B cell (primary cell): ENCODE measurements at regions not wholly inside any gene's neighbourhood (a gene's known extent, or its start where the extent isn't known, plus 50 kb on each side); places are given as distances from the start of the nearest gene placed in this dataset.

Experiments used
- ATAC-seq: fragments of 200-7000 bp; cut with Tn5 transposase; one replicate; pipeline ENCODE4 v1.10.0; 2021; ENCODE audit warnings: low read depth, mild to moderate bottlenecking, moderate number of reproducible peaks, moderate library complexity
- CTCF ChIA-PET: fragments of 350-600 bp; sonication (Branson Sonifier 250); formaldehyde crosslinking; loops from one replicate; lab custom pipeline; 2021; ENCODE audit warnings: antibody characterized with exemption, inconsistent platforms; lab: Charles Lee
- POLR2A ChIA-PET: fragments of 350-600 bp; sonication (Branson Sonifier 250); formaldehyde crosslinking; loops from one replicate; lab custom pipeline; 2021; ENCODE audit warnings: antibody characterized with exemption; lab: Charles Lee
- DNase-seq: peaks from one replicate; pipeline ENCODE4 v3.0.0; 2013
- H2AFZ ChIP-seq: 2 replicates; pipeline ENCODE4 v1.6.1; 2012; ENCODE audit warnings: mild to moderate bottlenecking, low read depth, low read length; ENCODE audit not compliant: insufficient read depth, poor library complexity, severe bottlenecking
- H3K27ac ChIP-seq, 2 donors: 1 replicate in 1 of 2; 2 replicates in 1 of 2; pipeline ENCODE4 v1.5.1; 2012 to 2013; ENCODE audit warnings: low read length in 2 of 2, mild to moderate bottlenecking in 2 of 2, moderate library complexity in 1 of 2
- H3K27me3 ChIP-seq, 4 experiments: fragments of 200-600 bp in 1 of 4; sonication (generic) in 1 of 4; replicated peaks in 1 of 4; 1 replicate in 2 of 4; 2 replicates in 2 of 4; pipeline versions ENCODE4 v1.6.1 to v1.7.0; 2013 to 2016; ENCODE audit warnings: low read length in 3 of 4, mild to moderate bottlenecking in 2 of 4, mixed read lengths in 1 of 4, moderate library complexity in 1 of 4; ENCODE audit not compliant: insufficient read depth in 4 of 4, control insufficient read depth in 3 of 4; ENCODE audit errors: control extremely low read depth in 1 of 4
- H3K36me3 ChIP-seq, 2 experiments: replicated peaks in 1 of 2; 1 replicate in 1 of 2; 2 replicates in 1 of 2; pipeline versions ENCODE4 v1.6.1 to v1.7.1; 2013; ENCODE audit warnings: low read length in 1 of 2; ENCODE audit not compliant: insufficient read depth in 2 of 2, control insufficient read depth in 1 of 2; ENCODE audit errors: control extremely low read depth in 1 of 2, extremely low read depth in 1 of 2
- H3K4me1 ChIP-seq, 2 donors: fragments of 200-600 bp in 1 of 2; sonication (generic) in 1 of 2; 1 replicate in 1 of 2; 2 replicates in 1 of 2; pipeline versions ENCODE4 v1.5.1 to v1.6.1; 2013 to 2017; ENCODE audit warnings: low read length in 2 of 2; ENCODE audit not compliant: control insufficient read depth in 2 of 2, insufficient read depth in 2 of 2
- H3K4me2 ChIP-seq: replicated peaks from 2 replicates; pipeline ENCODE3; 2012; ENCODE audit warnings: mild to moderate bottlenecking, low read depth, low read length; ENCODE audit not compliant: poor library complexity, severe bottlenecking
- H3K4me3 ChIP-seq, 5 experiments: fragments of 200-600 bp in 1 of 5; sonication (generic) in 1 of 5; 1 replicate in 3 of 5; 2 replicates in 2 of 5; pipeline versions ENCODE4 v1.5.1 to v1.7.0; 2011 to 2016; ENCODE audit warnings: low read length in 4 of 5, mild to moderate bottlenecking in 4 of 5, low read depth in 2 of 5, control low read depth in 1 of 5, moderate library complexity in 1 of 5; ENCODE audit not compliant: insufficient read depth in 1 of 5; ENCODE audit errors: control extremely low read depth in 1 of 5, extremely low read depth in 1 of 5
- H3K79me2 ChIP-seq: fragments of 200-600 bp; sonication (generic); one replicate; pipeline ENCODE4 v1.6.0; 2016; ENCODE audit warnings: low read length; ENCODE audit not compliant: control insufficient read depth, insufficient read depth
- H3K9ac ChIP-seq: fragments of 200-600 bp; sonication (generic); 2 replicates; pipeline ENCODE4 v1.6.1; 2017; ENCODE audit warnings: mild to moderate bottlenecking, low read length, moderate library complexity
- H3K9me3 ChIP-seq, 3 donors: one replicate each; pipeline versions ENCODE4 v1.6.1 to v1.7.1; 2013; ENCODE audit warnings: low read length in 2 of 3; ENCODE audit not compliant: control insufficient read depth in 2 of 3, insufficient read depth in 1 of 3; ENCODE audit errors: control extremely low read depth in 1 of 3
- H4K20me1 ChIP-seq: 2 replicates; pipeline ENCODE4 v1.6.0; 2012; ENCODE audit warnings: mild to moderate bottlenecking, low read length; ENCODE audit not compliant: insufficient read depth, control insufficient read depth, poor library complexity, severe bottlenecking
- H3K27ac Mint-ChIP-seq: one replicate; pipeline ENCODE4 v1.8.0; 2021; ENCODE audit warnings: mixed read lengths
- H3K27me3 Mint-ChIP-seq: one replicate; pipeline ENCODE4 v1.8.0; 2021; ENCODE audit warnings: mixed read lengths
- H3K4me1 Mint-ChIP-seq: one replicate; pipeline ENCODE4 v1.8.0; 2021; ENCODE audit warnings: mixed read lengths
- H3K4me3 Mint-ChIP-seq: one replicate; pipeline ENCODE4 v1.8.0; 2021; ENCODE audit warnings: mixed read lengths
- H3K9me3 Mint-ChIP-seq: one replicate; pipeline ENCODE4 v1.8.0; 2022; ENCODE audit warnings: mixed read lengths; ENCODE audit not compliant: insufficient read depth
- CTCF ChIP-seq: fragments of 200-600 bp; IDR thresholded peaks from one replicate; pipeline ENCODE4 v1.8.0; 2022; ENCODE audit warnings: antibody characterized with exemption, mild to moderate bottlenecking
- EZH2 ChIP-seq: IDR thresholded peaks from 2 replicates; pipeline ENCODE4 v1.6.1; 2012; ENCODE audit warnings: borderline replicate concordance, low read depth, mild to moderate bottlenecking, moderate library complexity, low read length; ENCODE audit not compliant: insufficient read depth, poor library complexity, severe bottlenecking
- WGBS: methylation state at CpG from one replicate; pipeline ENCODE4 v1.1.5; 2013; ENCODE audit warnings: missing lambda C conversion rate; ENCODE audit not compliant: insufficient coverage; 5-methylcytosine and 5-hydroxymethylcytosine counted together
- intact Hi-C: fragments of 100-400 bp; cut with micrococcal nuclease; formaldehyde crosslinking; loops from one replicate; pipeline ENCODE4 v1.10.0; 2022

- no peak overlapping the region for H3K27ac Mint-ChIP-seq
- Histone ChIP-seq H3K4me2 (no peak overlapping the region), H3K4me3 (no peak overlapping the region), H3K36me3 (no peaks in the 10 kb centered on the region), H4K20me1 (no peaks in the 10 kb centered on the region), H3K4me1 (no peaks in the 10 kb centered on the region), H3K79me2 (no peaks in the 10 kb centered on the region), H3K27me3 (no peaks in the 10 kb centered on the region), H2AFZ (no peak overlapping the region), H3K9ac (no peak overlapping the region), H3K27ac (no peak overlapping the region), H3K9me3 (no peaks in the 10 kb centered on the region)
- CTCF ChIA-PET, result no interaction called here
- H3K4me3 Mint-ChIP-seq, result no peak overlapping the region
- H3K4me1 Mint-ChIP-seq, result no peaks in the 10 kb centered on the region
- no peaks in the 10 kb centered on the region for H3K27me3 Mint-ChIP-seq
- POLR2A ChIA-PET, result no interaction called here
- no peak for ATAC-seq
- intact Hi-C loops, result no loop called here
- no peaks in the 10 kb centered on the region for H3K9me3 Mint-ChIP-seq
- TF ChIP-seq CTCF, result no peak
- no peak for TF ChIP-seq EZH2
- DNase-seq, result no peak
Observed at GRCh38 chr3:28758115-28758514, 409.5 kb upstream of the AZI2 start.

GRCh38 chr3:28761375-28761774 lies 412.8 kb upstream of the AZI2 start:
- whole genome bisulfite sequencing, result no CpG with 5 or more reads among the region's 1 CpG
- Histone ChIP-seq H3K4me1 (no peaks in the 10 kb centered on the region), H3K9me3 (no peaks in the 10 kb centered on the region), H4K20me1 (no peaks in the 10 kb centered on the region), H3K27ac (no peak overlapping the region), H3K36me3 (no peaks in the 10 kb centered on the region), H3K4me2 (no peak overlapping the region), H3K27me3 (no peaks in the 10 kb centered on the region), H3K4me3 (no peak overlapping the region), H3K9ac (no peak overlapping the region), H3K79me2 (no peaks in the 10 kb centered on the region), H2AFZ (no peak overlapping the region)
- no peak overlapping the region for H3K27ac Mint-ChIP-seq
- no peak for ATAC-seq
- DNase-seq, result no peak
- no peak for TF ChIP-seq CTCF
- no peak for TF ChIP-seq EZH2
- ChIA-PET CTCF (no interaction called here), POLR2A (no interaction called here)
- H3K9me3 Mint-ChIP-seq, result no peaks in the 10 kb centered on the region
- H3K4me1 Mint-ChIP-seq, result no peaks in the 10 kb centered on the region
- no peaks in the 10 kb centered on the region for H3K27me3 Mint-ChIP-seq
- H3K4me3 Mint-ChIP-seq, result no peak overlapping the region
- intact Hi-C loops, result no loop called here
